ENCODE measurements at regions not wholly inside any gene's neighbourhood (a gene's known extent, or its start where the extent isn't known, plus 50 kb on each side); places are given as distances from the start of the nearest gene placed in this dataset.

- 80 to 87% methylated on average over 3 of the region's 3 CpGs for WGBS, 2 donors
- intact Hi-C loops (cut with DNase I; ENCODE audit: low total_unique reads), result no loop called here
- TF ChIP-seq POLR2A (IDR thresholded peaks at IDR 0.05) (no peak), CTCF (IDR thresholded peaks at IDR 0.05) (no peak)
- DNase-seq (ENCODE audit: low spot score in 2 of 2), result no peak
- no peak overlapping the region for H3K4me3 ChIP-seq (ENCODE audit: low read depth, poor library complexity, severe bottlenecking)
Observed at GRCh38 chr14:41073544-41073943, 533.1 kb upstream of the LRFN5 start.

GRCh38 chr14:41072776-41073175 is 533.9 kb upstream of the LRFN5 start:
- H3K4me3 ChIP-seq (ENCODE audit: low read depth, poor library complexity, severe bottlenecking), result no peak overlapping the region
- TF ChIP-seq POLR2A (IDR thresholded peaks at IDR 0.05) (no peak), CTCF (IDR thresholded peaks at IDR 0.05) (no peak)
- intact Hi-C loops (cut with DNase I; ENCODE audit: low total_unique reads), result no loop called here
- DNase-seq (ENCODE audit: low spot score in 2 of 2), result no peak

GRCh38 chr14:41071351-41071750 is 535.3 kb upstream of the LRFN5 start:
- DNase-seq (ENCODE audit: low spot score in 2 of 2), result no peak
- no peak overlapping the region for H3K4me3 ChIP-seq (ENCODE audit: low read depth, poor library complexity, severe bottlenecking)
- no peak for TF ChIP-seq POLR2A (IDR thresholded peaks at IDR 0.05)
- no peak for TF ChIP-seq CTCF (IDR thresholded peaks at IDR 0.05)
- intact Hi-C loops (cut with DNase I; ENCODE audit: low total_unique reads), result no loop called here
- 88 to 92% methylated on average over 2 of the region's 2 CpGs for WGBS, 2 donors

- no peak overlapping the region for H3K4me3 ChIP-seq (ENCODE audit: low read depth, poor library complexity, severe bottlenecking)
- DNase-seq (ENCODE audit: low spot score in 2 of 2), result no peak
- intact Hi-C loops (cut with DNase I; ENCODE audit: low total_unique reads), result no loop called here
- 0 to 93% methylated on average over 1 of the region's 1 CpG for WGBS, 2 donors
- TF ChIP-seq CTCF (IDR thresholded peaks at IDR 0.05) (no peak), POLR2A (IDR thresholded peaks at IDR 0.05) (no peak)
Observed at GRCh38 chr14:41062826-41063225, 543.9 kb upstream of the LRFN5 start.

GRCh38 chr14:41055589-41055988 is 551.1 kb upstream of the LRFN5 start:
- intact Hi-C loops (cut with DNase I; ENCODE audit: low total_unique reads), result no loop called here
- DNase-seq (ENCODE audit: low spot score in 2 of 2), result no peak

More at GRCh38 chr14:41055589-41055988, 551.1 kb upstream of the LRFN5 start:
- 71 to 86% methylated on average over 1 of the region's 1 CpG for WGBS, 2 donors
- H3K4me3 ChIP-seq (ENCODE audit: low read depth, poor library complexity, severe bottlenecking), result no peak overlapping the region
- no peak for TF ChIP-seq CTCF (IDR thresholded peaks at IDR 0.05)
- no peak for TF ChIP-seq POLR2A (IDR thresholded peaks at IDR 0.05)
